IMR-90 (cell line): ENCODE measurements at regions not wholly inside any gene's neighbourhood (a gene's known extent, or its start where the extent isn't known, plus 50 kb on each side); places are given as distances from the start of the nearest gene placed in this dataset.

ENCODE experiments used
- ATAC-seq: fragments of 200-7000 bp; cut with Tn5 transposase; 2 replicates; pipeline ENCODE4 v1.9.1; 2020; ENCODE audit warnings: low read depth, mild to moderate bottlenecking, moderate library complexity
- BruUV-seq: library from RNA; stranded (reverse); fragments of 400-500 nt; replicated peaks from 2 replicates; lab custom pipeline; 2021; lab: Mats Ljungman, UMichigan
- CTCF ChIA-PET: fragments of 300-600 bp; formaldehyde crosslinking; extraction: SDS; loops from one replicate; lab custom pipeline; 2021; ENCODE audit warnings: antibody characterized with exemption; lab: Yijun Ruan, JAX
- POLR2A ChIA-PET: fragments of 300-600 bp; sonication (Branson Sonifier 250); formaldehyde crosslinking; loops from one replicate; lab custom pipeline; 2022; ENCODE audit warnings: antibody characterized with exemption; ENCODE audit not compliant: unreplicated experiment; lab: Charles Lee
- DNase-seq: peaks from one replicate; pipeline ENCODE4 v3.0.0; 2013
- H2AFZ ChIP-seq: replicated peaks from 2 replicates; pipeline ENCODE3; 2013; ENCODE audit warnings: low read length, mild to moderate bottlenecking; ENCODE audit not compliant: poor library complexity
- H2AK5ac ChIP-seq: 2 replicates; pipeline ENCODE4 v1.6.1; 2013; ENCODE audit warnings: low read depth, low read length, inconsistent platforms
- H2AK9ac ChIP-seq: replicated peaks from 2 replicates; pipeline ENCODE3; 2013; ENCODE audit warnings: mild to moderate bottlenecking, low read depth, low read length, moderate library complexity; ENCODE audit not compliant: poor library complexity
- H2BK120ac ChIP-seq: 2 replicates; pipeline ENCODE4 v1.6.1; 2013; ENCODE audit warnings: low read depth, low read length, inconsistent platforms
- H2BK15ac ChIP-seq: 3 replicates; pipeline ENCODE4 v1.6.1; 2013; ENCODE audit warnings: low read depth, low read length, inconsistent platforms
- H2BK20ac ChIP-seq: 2 replicates; pipeline ENCODE4 v1.6.1; 2013; ENCODE audit warnings: low read depth, mild to moderate bottlenecking, inconsistent platforms, low read length, moderate library complexity
- H2BK5ac ChIP-seq: 2 replicates; pipeline ENCODE4 v1.6.1; 2013; ENCODE audit warnings: mild to moderate bottlenecking, low read depth, low read length, inconsistent platforms; ENCODE audit not compliant: poor library complexity, severe bottlenecking
- H3K14ac ChIP-seq: replicated peaks from 2 replicates; pipeline ENCODE4 v1.6.1; 2013; ENCODE audit warnings: low read depth, low read length, inconsistent platforms
- H3K18ac ChIP-seq: 2 replicates; pipeline ENCODE4 v1.6.1; 2013; ENCODE audit warnings: low read depth, low read length, control low read depth
- H3K23ac ChIP-seq: 2 replicates; pipeline ENCODE4 v1.6.1; 2013; ENCODE audit warnings: low read depth, low read length, inconsistent platforms
- H3K27ac ChIP-seq: 2 replicates; pipeline ENCODE4 v1.5.1; 2013; ENCODE audit warnings: mild to moderate bottlenecking, control low read depth, low read length; ENCODE audit not compliant: insufficient read depth
- H3K27me3 ChIP-seq: 2 replicates; pipeline ENCODE4 v1.6.1; 2013; ENCODE audit warnings: low read length; ENCODE audit not compliant: control insufficient read depth, insufficient read depth
- H3K36me3 ChIP-seq: 2 replicates; pipeline ENCODE4 v1.6.1; 2013; ENCODE audit warnings: low read length, mixed read lengths; ENCODE audit not compliant: control insufficient read depth, insufficient read depth
- H3K4ac ChIP-seq: 2 replicates; pipeline ENCODE4 v1.6.1; 2013; ENCODE audit warnings: low read depth, low read length, inconsistent platforms
- H3K4me1 ChIP-seq: 2 replicates; pipeline ENCODE4 v1.6.1; 2013; ENCODE audit warnings: low read length, mixed read lengths; ENCODE audit not compliant: control insufficient read depth, insufficient read depth
- H3K4me2 ChIP-seq: 2 replicates; pipeline ENCODE4 v1.6.1; 2013; ENCODE audit warnings: low read depth, mild to moderate bottlenecking, control low read depth, low read length, moderate library complexity
- H3K4me3 ChIP-seq: 2 replicates; pipeline ENCODE4 v1.5.1; 2013; ENCODE audit warnings: low read depth, mild to moderate bottlenecking, control low read depth, low read length, moderate library complexity; ENCODE audit not compliant: insufficient read depth
- H3K56ac ChIP-seq: 2 replicates; pipeline ENCODE4 v1.6.1; 2013; ENCODE audit warnings: low read length, inconsistent platforms; ENCODE audit not compliant: insufficient read depth; ENCODE audit errors: extremely low read depth
- H3K79me1 ChIP-seq, 2 experiments: 2 replicates each; pipeline ENCODE4 v1.6.1; 2013; ENCODE audit warnings: low read length in 2 of 2, inconsistent platforms in 1 of 2, low read depth in 1 of 2
- H3K9ac ChIP-seq: 2 replicates; pipeline ENCODE4 v1.6.1; 2013; ENCODE audit warnings: low read depth, low read length, control low read depth
- H3K9me1 ChIP-seq: 2 replicates; pipeline ENCODE4 v1.6.1; 2013; ENCODE audit warnings: low read length, inconsistent platforms; ENCODE audit not compliant: insufficient read depth
- H3K9me3 ChIP-seq: 2 replicates; pipeline ENCODE4 v1.6.1; 2013; ENCODE audit warnings: low read length; ENCODE audit not compliant: control insufficient read depth, insufficient read depth
- H4K20me1 ChIP-seq: 2 replicates; pipeline ENCODE4 v1.6.1; 2013; ENCODE audit warnings: low read length, inconsistent platforms; ENCODE audit not compliant: insufficient read depth
- H4K5ac ChIP-seq: 2 replicates; pipeline ENCODE4 v1.6.1; 2013; ENCODE audit warnings: mild to moderate bottlenecking, low read depth, low read length, control low read depth
- H4K8ac ChIP-seq, 2 experiments: 2 replicates each; pipeline ENCODE4 v1.6.1; 2013; ENCODE audit warnings: low read depth in 2 of 2, low read length in 2 of 2, control low read depth in 1 of 2, inconsistent platforms in 1 of 2
- H4K91ac ChIP-seq: 2 replicates; pipeline ENCODE4 v1.6.1; 2013; ENCODE audit warnings: low read depth, low read length, inconsistent platforms; ENCODE audit not compliant: insufficient read depth
- BHLHE40 ChIP-seq: fragments of 150-350 bp; IDR thresholded peaks from 2 replicates; pipeline ENCODE4 v1.6.1; 2016; ENCODE audit warnings: mild to moderate bottlenecking, low read depth, low read length
- CEBPB ChIP-seq: IDR thresholded peaks from 2 replicates; pipeline ENCODE4 v1.6.1; 2012; ENCODE audit warnings: low read depth, low read length, improper control_type of control experiment
- CHD1 ChIP-seq: IDR thresholded peaks from 2 replicates; pipeline ENCODE4 v1.6.1; 2012; ENCODE audit warnings: low read depth, low read length, improper control_type of control experiment
- FOS ChIP-seq: fragments of 150-350 bp; IDR thresholded peaks from 2 replicates; pipeline ENCODE4 v1.6.1; 2016; ENCODE audit warnings: low read depth, low read length
- MAFK ChIP-seq: IDR thresholded peaks from 2 replicates; pipeline ENCODE4 v1.6.1; 2012; ENCODE audit warnings: low read depth, low read length, improper control_type of control experiment
- MXI1 ChIP-seq: IDR thresholded peaks from 2 replicates; pipeline ENCODE4 v1.6.1; 2012; ENCODE audit warnings: low read depth, mild to moderate bottlenecking, low read length, moderate library complexity, borderline replicate concordance
- NFE2L2 ChIP-seq: fragments of 150-350 bp; IDR thresholded peaks from 2 replicates; pipeline ENCODE4 v1.6.1; 2016; ENCODE audit warnings: low read depth, mild to moderate bottlenecking, low read length
- RCOR1 ChIP-seq: IDR thresholded peaks from 2 replicates; pipeline ENCODE4 v1.6.1; 2012; ENCODE audit warnings: mild to moderate bottlenecking, low read length, improper control_type of control experiment; ENCODE audit not compliant: insufficient replicate concordance
- RFX5 ChIP-seq: IDR thresholded peaks from 2 replicates; pipeline ENCODE4 v1.8.0; 2012; ENCODE audit warnings: low read depth, mild to moderate bottlenecking, low read length, moderate library complexity
- SMC3 ChIP-seq: fragments of 150-350 bp; IDR thresholded peaks from 2 replicates; pipeline ENCODE4 v1.6.1; 2016; ENCODE audit warnings: low read depth, mild to moderate bottlenecking, antibody characterized with exemption, low read length, moderate library complexity
- USF2 ChIP-seq: fragments of 150-350 bp; IDR thresholded peaks from 2 replicates; pipeline ENCODE4 v1.6.1; 2017; ENCODE audit warnings: mild to moderate bottlenecking, antibody characterized with exemption, low read length, low read depth
- WGBS, 2 experiments: methylation state at CpG; one replicate each; pipeline versions ENCODE4 v1.1.5 to v1.1.7; 2013; ENCODE audit warnings: missing lambda C conversion rate in 2 of 2; ENCODE audit not compliant: insufficient read length in 1 of 2; ENCODE audit errors: extremely low coverage in 2 of 2; 5-methylcytosine and 5-hydroxymethylcytosine counted together
- dilution Hi-C: fragments of 300-500 bp; cut with HindIII; formaldehyde crosslinking; loops from one replicate; pipeline ENCODE4 v1.14.3; 2018; ENCODE audit warnings: low sequenced_read_pairs; ENCODE audit not compliant: unreplicated experiment
- in situ Hi-C: fragments of 300-500 bp; cut with MboI; formaldehyde crosslinking; loops from 3 replicates; pipeline ENCODE4 v1.14.3; 2019; ENCODE audit warnings: low sequenced_read_pairs, inconsistent platforms, mixed read lengths
- intact Hi-C: fragments of 100-400 bp; cut with micrococcal nuclease; formaldehyde crosslinking; loops from 2 replicates; pipeline ENCODE4 v1.10.0; 2022
- TF ChIP-seq, protein P1 (sequence below): fragments of 150-350 bp; IDR thresholded peaks from 2 replicates; pipeline ENCODE4 v1.6.1; 2016; ENCODE audit warnings: low read depth, mild to moderate bottlenecking, low read length, moderate library complexity, borderline replicate concordance
- TF ChIP-seq, protein P2 (sequence below): conservative IDR thresholded peaks from 2 replicates; pipeline ENCODE4 v1.5.1; 2012; ENCODE audit warnings: mild to moderate bottlenecking, low read depth, low read length, improper control_type of control experiment

DNA sequence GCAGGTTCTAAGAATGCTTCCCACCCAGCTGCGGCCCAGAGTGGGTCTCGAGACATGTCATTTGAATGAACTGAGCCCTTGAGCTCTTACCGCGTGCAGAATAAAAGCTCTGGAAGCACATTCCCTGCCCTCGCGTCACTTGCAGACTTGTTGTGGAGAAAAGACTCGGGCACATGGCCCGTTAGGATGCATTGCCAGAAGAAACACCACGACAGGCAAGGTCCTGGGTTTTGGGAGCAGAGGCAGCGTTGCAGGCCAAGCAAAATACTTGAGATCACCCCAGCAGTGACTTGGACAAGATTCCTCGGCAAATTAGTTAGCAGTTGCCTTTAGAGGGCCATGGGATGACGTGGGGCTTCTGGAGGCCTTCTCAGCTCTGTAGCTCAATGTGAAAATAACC is 170.8 kb upstream of the MSX2 start:
- ATAC-seq (no peak), DNase-seq (no peak)
- H3K4me2 ChIP-seq, result no peak overlapping the region
- H3K9me3 ChIP-seq, result no peaks in the 10 kb centered on the region
- H2BK5ac ChIP-seq, result no peak overlapping the region
- ChIA-PET CTCF (no interaction called here), POLR2A (interaction anchor here (0.7 kb wide), 1 partner anchor 29 kb away, joined by 6 read pairs; no protein-coding TSS in a partner anchor)
- H3K23ac ChIP-seq, result no peak overlapping the region
- no peak overlapping the region for H3K18ac ChIP-seq
- H2BK20ac ChIP-seq, result no peak overlapping the region
- no peak overlapping the region for H3K9ac ChIP-seq
- H2BK120ac ChIP-seq, result no peak overlapping the region; the same call in 1 of the 2 replicates
- H2BK15ac ChIP-seq, result no peak overlapping the region
- no peak overlapping the region for H2AK9ac ChIP-seq
- intact Hi-C loops (no loop called here), dilution Hi-C loops (no loop called here), in situ Hi-C loops (no loop called here)
- H4K91ac ChIP-seq, result no peak overlapping the region
- H3K14ac ChIP-seq, result no peak overlapping the region
- TF ChIP-seq CEBPB, result no peak
- TF ChIP-seq MXI1, result no peak
- no peak for TF ChIP-seq SMC3
- TF ChIP-seq RFX5, result no peak
- TF ChIP-seq FOS, result no peak
- TF ChIP-seq CHD1, result no peak
- no peak for TF ChIP-seq MAFK
- TF ChIP-seq BHLHE40, result no peak
- TF ChIP-seq RCOR1, result no peak
- TF ChIP-seq, protein P1, sequence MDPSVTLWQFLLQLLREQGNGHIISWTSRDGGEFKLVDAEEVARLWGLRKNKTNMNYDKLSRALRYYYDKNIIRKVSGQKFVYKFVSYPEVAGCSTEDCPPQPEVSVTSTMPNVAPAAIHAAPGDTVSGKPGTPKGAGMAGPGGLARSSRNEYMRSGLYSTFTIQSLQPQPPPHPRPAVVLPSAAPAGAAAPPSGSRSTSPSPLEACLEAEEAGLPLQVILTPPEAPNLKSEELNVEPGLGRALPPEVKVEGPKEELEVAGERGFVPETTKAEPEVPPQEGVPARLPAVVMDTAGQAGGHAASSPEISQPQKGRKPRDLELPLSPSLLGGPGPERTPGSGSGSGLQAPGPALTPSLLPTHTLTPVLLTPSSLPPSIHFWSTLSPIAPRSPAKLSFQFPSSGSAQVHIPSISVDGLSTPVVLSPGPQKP, result no peak
- TF ChIP-seq USF2, result no peak
- TF ChIP-seq, protein P2, sequence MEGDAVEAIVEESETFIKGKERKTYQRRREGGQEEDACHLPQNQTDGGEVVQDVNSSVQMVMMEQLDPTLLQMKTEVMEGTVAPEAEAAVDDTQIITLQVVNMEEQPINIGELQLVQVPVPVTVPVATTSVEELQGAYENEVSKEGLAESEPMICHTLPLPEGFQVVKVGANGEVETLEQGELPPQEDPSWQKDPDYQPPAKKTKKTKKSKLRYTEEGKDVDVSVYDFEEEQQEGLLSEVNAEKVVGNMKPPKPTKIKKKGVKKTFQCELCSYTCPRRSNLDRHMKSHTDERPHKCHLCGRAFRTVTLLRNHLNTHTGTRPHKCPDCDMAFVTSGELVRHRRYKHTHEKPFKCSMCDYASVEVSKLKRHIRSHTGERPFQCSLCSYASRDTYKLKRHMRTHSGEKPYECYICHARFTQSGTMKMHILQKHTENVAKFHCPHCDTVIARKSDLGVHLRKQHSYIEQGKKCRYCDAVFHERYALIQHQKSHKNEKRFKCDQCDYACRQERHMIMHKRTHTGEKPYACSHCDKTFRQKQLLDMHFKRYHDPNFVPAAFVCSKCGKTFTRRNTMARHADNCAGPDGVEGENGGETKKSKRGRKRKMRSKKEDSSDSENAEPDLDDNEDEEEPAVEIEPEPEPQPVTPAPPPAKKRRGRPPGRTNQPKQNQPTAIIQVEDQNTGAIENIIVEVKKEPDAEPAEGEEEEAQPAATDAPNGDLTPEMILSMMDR, result no peak
- TF ChIP-seq NFE2L2, result no peak
- no peak overlapping the region for H2AFZ ChIP-seq
- no peak overlapping the region for H4K5ac ChIP-seq
- H3K79me1 ChIP-seq, result no peaks in the 10 kb centered on the region
- H3K4me1 ChIP-seq, result peaks cover 2% of the 10 kb centered on the region; the same call in 1 of the 2 replicates
- no peak overlapping the region for H2AK5ac ChIP-seq
- no peak overlapping the region for H4K8ac ChIP-seq
- H4K20me1 ChIP-seq, result no peaks in the 10 kb centered on the region
- no TSS peak for BruUV-seq
- H3K4ac ChIP-seq, result no peak overlapping the region
- H3K4me3 ChIP-seq, result no peak overlapping the region
- H3K36me3 ChIP-seq, result no peaks in the 10 kb centered on the region
- H3K27ac ChIP-seq, result no peak overlapping the region
- H3K9me1 ChIP-seq, result no peaks in the 10 kb centered on the region
- no peaks in the 10 kb centered on the region for H3K27me3 ChIP-seq
- WGBS, 2 experiments, result 82% methylated on average over 10 of the region's 12 CpGs; no CpG with 5 or more reads in 1 of the 2 experiments
- H3K56ac ChIP-seq, result no peak overlapping the region
